HEK293T (cell line): ENCODE measurements at regions not wholly inside any gene's neighbourhood (a gene's known extent, or its start where the extent isn't known, plus 50 kb on each side); places are given as distances from the start of the nearest gene placed in this dataset.

Experiments
- ARNT ChIP-seq: fragments of 450-650 bp; IDR thresholded peaks from 2 replicates; pipeline ENCODE4 v1.6.1; 2017; ENCODE audit warnings: mild to moderate bottlenecking
- ELF4 ChIP-seq: fragments of 450-650 bp; IDR thresholded peaks from 2 replicates; pipeline ENCODE4 v1.6.1; 2017; ENCODE audit warnings: antibody characterized with exemption
- FOXA1 ChIP-seq: fragments of 450-650 bp; IDR thresholded peaks from 2 replicates; pipeline ENCODE4 v1.6.1; 2016; ENCODE audit warnings: mild to moderate bottlenecking
- FOXM1 ChIP-seq: fragments of 450-650 bp; IDR thresholded peaks from 2 replicates; pipeline ENCODE4 v1.6.1; 2017; ENCODE audit warnings: mild to moderate bottlenecking, borderline replicate concordance
- SP1 ChIP-seq: fragments of 450-650 bp; IDR thresholded peaks from 2 replicates; pipeline ENCODE4 v1.6.1; 2017
- TARDBP ChIP-seq: fragments of 450-650 bp; IDR thresholded peaks from 2 replicates; pipeline ENCODE4 v1.6.1; 2016

DNA sequence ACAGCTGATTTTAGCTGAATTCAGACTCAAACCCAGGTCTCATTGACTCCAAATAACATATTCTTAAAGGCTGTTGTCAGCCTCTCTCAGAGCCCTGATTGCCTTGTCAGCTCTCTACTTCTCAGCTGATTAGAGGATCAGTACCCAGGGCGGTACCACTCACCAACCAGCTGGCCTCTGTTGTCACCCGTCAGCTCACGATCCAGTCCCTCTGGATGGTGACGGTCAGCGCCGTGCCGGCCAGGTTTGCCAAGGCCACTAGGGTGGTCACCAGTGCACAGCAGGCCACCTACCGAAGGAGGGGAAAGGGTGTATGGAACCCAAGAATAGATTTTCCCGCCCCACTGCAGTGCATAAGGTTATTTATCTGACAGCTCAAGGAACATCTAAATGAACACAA lies 52.3 kb upstream of the TOMM7 start:
- TF ChIP-seq FOXM1 = no peak
- TF ChIP-seq SP1 = no peak
- TF ChIP-seq FOXA1 = no peak
- no peak for TF ChIP-seq ARNT
- no peak for TF ChIP-seq TARDBP
- TF ChIP-seq ELF4 = no peak
